NOMO-1 treated with DMSO at 0.1 percent for 48 hours (cell line): ENCODE measurements at regions not wholly inside any gene's neighbourhood (a gene's known extent, or its start where the extent isn't known, plus 50 kb on each side); places are given as distances from the start of the nearest gene placed in this dataset.
A peak's percentile ranks its signal among the peaks of the same experiment; 100 is the strongest.
"Not testable (repeated sequence)": the region's sequence is repeated elsewhere in the genome, so short reads cannot be mapped to it uniquely, and the experiment has no call there.

Source experiments
- DNase-seq: peaks from one replicate; lab custom pipeline; 2025; ENCODE audit not compliant: unreplicated experiment; lab: John Stamatoyannopoulos, UW

GRCh38 chr7:69228212-69228811 is 370.0 kb upstream of the AUTS2 start:
- DNase-seq = no peak

- DNase-seq = no peak
These were observed 365.6 kb upstream of the AUTS2 start for GRCh38 chr7:69232445-69233376.

- DNase-seq = no peak
These were observed 360.7 kb upstream of the AUTS2 start for GRCh38 chr7:69237541-69237940.

GRCh38 chr7:69243016-69243415 is 355.3 kb upstream of the AUTS2 start:
- no peak for DNase-seq

- no peak for DNase-seq
These were observed 353.6 kb upstream of the AUTS2 start for GRCh38 chr7:69244701-69245100.

GRCh38 chr7:69245646-69246045 is 352.6 kb upstream of the AUTS2 start:
- no peak for DNase-seq

GRCh38 chr7:69246758-69247157 is 351.5 kb upstream of the AUTS2 start:
- DNase-seq = peak; percentile 55

- not testable (repeated sequence) for DNase-seq
These were observed 349.9 kb upstream of the AUTS2 start for GRCh38 chr7:69248382-69248828.

GRCh38 chr7:69250958-69251357 is 347.3 kb upstream of the AUTS2 start:
- DNase-seq = no peak

- DNase-seq = no peak
These were observed 343.6 kb upstream of the AUTS2 start for GRCh38 chr7:69254643-69255042.

- DNase-seq = peak; percentile 95
These were observed 341.6 kb upstream of the AUTS2 start for GRCh38 chr7:69256634-69257081.

- no peak for DNase-seq
These were observed 340.7 kb upstream of the AUTS2 start for GRCh38 chr7:69257592-69257991.

- no peak for DNase-seq
These were observed 338.8 kb upstream of the AUTS2 start for GRCh38 chr7:69259445-69259844.

- no peak for DNase-seq
These were observed 338.3 kb upstream of the AUTS2 start for GRCh38 chr7:69260023-69260422.

- DNase-seq = no peak
These were observed 334.7 kb upstream of the AUTS2 start for GRCh38 chr7:69263550-69263949.

GRCh38 chr7:69269806-69270205 is 328.5 kb upstream of the AUTS2 start:
- no peak for DNase-seq

GRCh38 chr7:69272101-69272500 is 326.2 kb upstream of the AUTS2 start:
- no peak for DNase-seq

GRCh38 chr7:69276011-69276729 is 322.1 kb upstream of the AUTS2 start:
- no peak for DNase-seq

GRCh38 chr7:69277366-69277765 is 320.9 kb upstream of the AUTS2 start:
- no peak for DNase-seq

GRCh38 chr7:69282946-69283345 is 315.3 kb upstream of the AUTS2 start:
- no peak for DNase-seq

GRCh38 chr7:69283421-69283820 is 314.9 kb upstream of the AUTS2 start:
- no peak for DNase-seq

- no peak for DNase-seq
These were observed 312.4 kb upstream of the AUTS2 start for GRCh38 chr7:69285854-69286253.
